Nephron progenitor cell (in vitro differentiated cells): ENCODE measurements at regions not wholly inside any gene's neighbourhood (a gene's known extent, or its start where the extent isn't known, plus 50 kb on each side); places are given as distances from the start of the nearest gene placed in this dataset.

Source experiments
- DNase-seq: peaks from one replicate; pipeline ENCODE4 v3.0.0; 2021
- H3K27ac Mint-ChIP-seq: 2 replicates; pipeline ENCODE4 v1.8.0; 2021; ENCODE audit warnings: mild to moderate bottlenecking, moderate library complexity, mixed read lengths
- H3K27me3 Mint-ChIP-seq: 2 replicates; pipeline ENCODE4 v1.8.0; 2021; ENCODE audit warnings: mild to moderate bottlenecking, low read depth, mixed read lengths; ENCODE audit not compliant: poor library complexity
- H3K36me3 Mint-ChIP-seq: 2 replicates; pipeline ENCODE4 v1.8.0; 2021; ENCODE audit warnings: low read depth, mixed read lengths
- H3K4me1 Mint-ChIP-seq: 2 replicates; pipeline ENCODE4 v1.8.0; 2021; ENCODE audit warnings: mixed read lengths
- H3K4me3 Mint-ChIP-seq: 2 replicates; pipeline ENCODE4 v1.8.0; 2021; ENCODE audit warnings: mild to moderate bottlenecking, moderate library complexity, mixed read lengths
- H3K9me3 Mint-ChIP-seq: 2 replicates; pipeline ENCODE4 v1.8.0; 2021; ENCODE audit warnings: mild to moderate bottlenecking, moderate library complexity, mixed read lengths
- TF ChIP-seq, protein P1 (sequence below): fragments of 200-600 bp; sonication (generic); IDR thresholded peaks from 2 replicates; pipeline ENCODE4 v1.5.0; 2021; ENCODE audit warnings: antibody characterized with exemption

DNA sequence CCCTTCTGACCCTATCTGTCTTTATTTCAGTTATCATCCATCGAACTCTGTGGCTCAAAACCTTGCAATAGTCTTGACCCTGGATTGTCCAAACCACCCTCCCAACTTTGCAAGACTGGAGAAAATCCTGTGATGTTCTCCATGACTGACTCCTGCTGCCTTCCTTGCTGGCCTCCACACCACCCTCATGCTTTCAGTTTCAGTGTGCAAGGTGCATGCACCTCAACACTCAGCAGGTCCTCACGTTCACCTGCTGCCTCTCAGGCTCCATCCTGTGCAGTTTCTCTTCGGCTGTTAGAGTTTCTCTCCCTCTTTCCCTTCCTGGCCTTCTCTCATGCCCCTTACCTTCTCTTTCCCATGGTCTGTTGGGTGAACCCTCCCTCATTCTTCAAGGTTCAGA, 59.4 kb upstream of the ASIC2 start:
- H3K27me3 Mint-ChIP-seq = peaks cover 22% of the 10 kb centered on the region
- no peaks in the 10 kb centered on the region for H3K36me3 Mint-ChIP-seq
- TF ChIP-seq, protein P1, sequence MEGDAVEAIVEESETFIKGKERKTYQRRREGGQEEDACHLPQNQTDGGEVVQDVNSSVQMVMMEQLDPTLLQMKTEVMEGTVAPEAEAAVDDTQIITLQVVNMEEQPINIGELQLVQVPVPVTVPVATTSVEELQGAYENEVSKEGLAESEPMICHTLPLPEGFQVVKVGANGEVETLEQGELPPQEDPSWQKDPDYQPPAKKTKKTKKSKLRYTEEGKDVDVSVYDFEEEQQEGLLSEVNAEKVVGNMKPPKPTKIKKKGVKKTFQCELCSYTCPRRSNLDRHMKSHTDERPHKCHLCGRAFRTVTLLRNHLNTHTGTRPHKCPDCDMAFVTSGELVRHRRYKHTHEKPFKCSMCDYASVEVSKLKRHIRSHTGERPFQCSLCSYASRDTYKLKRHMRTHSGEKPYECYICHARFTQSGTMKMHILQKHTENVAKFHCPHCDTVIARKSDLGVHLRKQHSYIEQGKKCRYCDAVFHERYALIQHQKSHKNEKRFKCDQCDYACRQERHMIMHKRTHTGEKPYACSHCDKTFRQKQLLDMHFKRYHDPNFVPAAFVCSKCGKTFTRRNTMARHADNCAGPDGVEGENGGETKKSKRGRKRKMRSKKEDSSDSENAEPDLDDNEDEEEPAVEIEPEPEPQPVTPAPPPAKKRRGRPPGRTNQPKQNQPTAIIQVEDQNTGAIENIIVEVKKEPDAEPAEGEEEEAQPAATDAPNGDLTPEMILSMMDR = no peak
- DNase-seq = no peak
- H3K4me1 Mint-ChIP-seq = no peaks in the 10 kb centered on the region
- H3K4me3 Mint-ChIP-seq = no peak overlapping the region
- H3K27ac Mint-ChIP-seq = no peak overlapping the region
- no peaks in the 10 kb centered on the region for H3K9me3 Mint-ChIP-seq

DNA sequence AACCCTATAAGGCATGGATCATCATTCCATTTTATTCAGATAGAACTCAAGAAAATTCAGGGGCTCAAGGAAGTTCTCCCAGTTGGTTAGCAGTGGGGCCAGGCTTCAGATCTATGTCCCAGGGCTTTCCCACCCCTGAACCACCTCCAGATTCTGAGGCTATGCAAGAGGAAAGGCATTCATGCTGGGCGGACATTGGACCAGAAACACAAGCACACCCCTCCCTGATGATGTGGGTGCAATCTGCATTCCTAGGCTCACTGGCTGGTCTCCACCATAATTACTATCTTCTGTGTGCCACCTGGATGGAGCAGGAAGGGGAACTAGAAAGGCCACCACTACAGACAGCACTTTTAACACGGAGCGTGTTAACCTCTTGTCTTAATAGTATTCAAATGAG, 63.2 kb upstream of the ASIC2 start:
- Mint-ChIP-seq H3K4me3 (no peak overlapping the region), H3K36me3 (no peaks in the 10 kb centered on the region), H3K4me1 (no peaks in the 10 kb centered on the region), H3K27ac (no peak overlapping the region), H3K9me3 (no peaks in the 10 kb centered on the region), H3K27me3 (peaks cover 29% of the 10 kb centered on the region)
- TF ChIP-seq, protein P1 = no peak
- no peak for DNase-seq

DNA sequence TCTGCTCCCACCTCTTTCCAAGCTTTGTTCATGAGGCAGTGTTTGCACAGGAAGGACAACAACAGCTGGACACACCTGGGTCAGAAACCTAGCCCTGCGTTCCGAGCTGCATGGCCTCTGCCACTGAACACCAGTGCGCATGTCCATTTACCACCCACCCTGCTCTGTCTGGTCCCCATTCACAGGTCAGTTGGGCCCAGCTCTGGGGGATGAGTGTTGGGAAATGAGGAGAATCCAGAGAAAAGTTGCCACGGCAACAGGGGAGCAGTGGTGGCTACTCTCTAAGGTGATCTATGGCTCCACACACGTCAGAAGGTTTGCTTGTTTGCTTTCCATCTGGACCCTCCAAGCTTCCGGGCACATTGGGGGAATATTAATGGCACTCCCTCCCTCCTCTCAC, 70.4 kb upstream of the ASIC2 start:
- Mint-ChIP-seq H3K4me3 (no peak overlapping the region), H3K27me3 (peaks cover 16% of the 10 kb centered on the region), H3K4me1 (no peaks in the 10 kb centered on the region), H3K9me3 (no peaks in the 10 kb centered on the region), H3K36me3 (no peaks in the 10 kb centered on the region), H3K27ac (no peak overlapping the region)
- DNase-seq = no peak
- TF ChIP-seq, protein P1 = no peak

DNA sequence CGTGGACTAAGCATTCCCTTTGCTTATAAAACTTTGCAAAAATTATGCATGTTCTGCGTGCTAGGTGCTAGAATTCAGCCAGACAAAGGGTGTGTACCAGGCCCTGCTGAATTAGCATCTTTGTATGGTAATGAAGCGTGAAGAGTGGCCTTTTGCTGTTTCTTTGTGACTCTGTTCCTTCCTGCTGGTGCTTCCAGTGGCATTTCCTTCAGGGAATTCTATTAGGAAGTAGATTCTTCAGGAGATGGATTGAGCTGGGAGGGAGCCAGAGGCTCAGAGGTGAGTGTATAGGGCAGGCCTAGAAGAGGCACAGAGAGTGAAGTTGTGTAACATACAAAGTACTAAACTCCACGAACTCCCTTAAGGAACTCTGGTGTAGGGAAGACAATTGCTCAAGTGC, 73.9 kb upstream of the ASIC2 start:
- Mint-ChIP-seq H3K4me1 (no peaks in the 10 kb centered on the region), H3K27me3 (peaks cover 7% of the 10 kb centered on the region), H3K4me3 (no peak overlapping the region), H3K36me3 (no peaks in the 10 kb centered on the region), H3K27ac (no peak overlapping the region), H3K9me3 (no peaks in the 10 kb centered on the region)
- TF ChIP-seq, protein P1 = no peak
- no peak for DNase-seq

DNA sequence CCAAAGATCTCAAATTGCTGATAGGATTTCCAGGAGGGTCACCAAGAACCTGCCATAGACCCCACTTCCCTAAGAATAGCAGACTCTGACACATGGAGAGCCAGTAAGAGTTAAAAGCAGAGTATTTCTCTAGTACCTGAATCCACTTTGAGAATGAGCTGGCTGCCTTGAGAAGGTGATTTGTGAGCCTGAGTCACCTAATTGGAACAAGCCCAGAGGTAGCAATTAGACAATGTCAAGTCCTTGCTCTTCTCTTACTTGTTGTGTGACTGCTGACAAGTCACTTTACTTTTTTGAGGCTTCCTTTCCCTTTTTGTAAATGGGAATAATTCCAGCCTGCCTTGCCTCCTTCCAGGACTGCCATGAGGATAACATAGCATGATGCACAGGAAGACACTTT, 76.1 kb upstream of the ASIC2 start:
- no peak for DNase-seq
- Mint-ChIP-seq H3K4me1 (no peaks in the 10 kb centered on the region), H3K27ac (no peak overlapping the region), H3K4me3 (no peak overlapping the region), H3K36me3 (no peaks in the 10 kb centered on the region), H3K27me3 (peaks cover 7% of the 10 kb centered on the region), H3K9me3 (no peaks in the 10 kb centered on the region)
- TF ChIP-seq, protein P1 = no peak

DNA sequence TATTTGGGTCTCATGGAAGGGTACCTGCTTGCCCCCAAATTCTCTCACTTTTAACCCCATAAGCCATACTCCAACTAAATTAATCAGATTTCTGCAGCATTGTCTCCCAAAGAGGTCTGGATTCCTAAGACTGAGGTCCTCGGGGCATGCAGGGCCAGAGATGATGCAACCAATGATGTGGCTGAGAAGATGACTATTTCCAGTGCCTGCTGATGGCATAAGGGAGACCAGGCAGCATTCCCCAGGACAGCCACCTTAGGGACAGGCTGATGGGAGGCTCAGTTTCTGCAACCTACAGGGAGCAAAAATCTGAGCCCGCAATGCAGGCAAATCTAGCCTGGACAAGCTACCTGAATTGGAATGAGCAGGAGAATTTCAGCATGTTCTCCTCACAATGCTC, 76.8 kb upstream of the ASIC2 start:
- H3K27ac Mint-ChIP-seq = no peak overlapping the region

More for the DNA sequence above, 76.8 kb upstream of the ASIC2 start:
- Mint-ChIP-seq H3K4me1 (no peaks in the 10 kb centered on the region), H3K36me3 (no peaks in the 10 kb centered on the region), H3K4me3 (no peak overlapping the region), H3K9me3 (no peaks in the 10 kb centered on the region), H3K27me3 (peaks cover under 1% of the 10 kb centered on the region)
- TF ChIP-seq, protein P1 = no peak
- no peak for DNase-seq
